ENCODE measurements at regions not wholly inside any gene's neighbourhood (a gene's known extent, or its start where the extent isn't known, plus 50 kb on each side); places are given as distances from the start of the nearest gene placed in this dataset.

DNA sequence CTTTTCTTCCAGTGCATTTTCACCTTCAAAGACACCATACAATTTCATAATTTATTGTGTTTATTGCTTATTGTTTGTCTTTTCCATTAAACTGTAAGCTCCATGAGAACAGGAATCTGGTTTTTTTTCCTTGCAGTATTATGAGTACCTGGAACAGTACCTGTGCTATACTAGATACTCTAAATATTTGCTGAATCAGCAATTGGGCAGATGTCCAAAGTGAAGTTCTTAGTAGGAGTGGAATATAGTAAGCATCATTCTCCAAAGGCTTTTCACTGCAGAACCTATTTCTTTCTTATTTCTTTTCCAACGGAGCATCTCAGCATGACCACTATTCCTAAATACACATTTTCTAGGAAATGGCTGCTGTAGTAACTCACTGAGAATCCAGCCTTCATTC is 269.0 kb upstream of the CCL2 start:
- TF ChIP-seq, protein P1, sequence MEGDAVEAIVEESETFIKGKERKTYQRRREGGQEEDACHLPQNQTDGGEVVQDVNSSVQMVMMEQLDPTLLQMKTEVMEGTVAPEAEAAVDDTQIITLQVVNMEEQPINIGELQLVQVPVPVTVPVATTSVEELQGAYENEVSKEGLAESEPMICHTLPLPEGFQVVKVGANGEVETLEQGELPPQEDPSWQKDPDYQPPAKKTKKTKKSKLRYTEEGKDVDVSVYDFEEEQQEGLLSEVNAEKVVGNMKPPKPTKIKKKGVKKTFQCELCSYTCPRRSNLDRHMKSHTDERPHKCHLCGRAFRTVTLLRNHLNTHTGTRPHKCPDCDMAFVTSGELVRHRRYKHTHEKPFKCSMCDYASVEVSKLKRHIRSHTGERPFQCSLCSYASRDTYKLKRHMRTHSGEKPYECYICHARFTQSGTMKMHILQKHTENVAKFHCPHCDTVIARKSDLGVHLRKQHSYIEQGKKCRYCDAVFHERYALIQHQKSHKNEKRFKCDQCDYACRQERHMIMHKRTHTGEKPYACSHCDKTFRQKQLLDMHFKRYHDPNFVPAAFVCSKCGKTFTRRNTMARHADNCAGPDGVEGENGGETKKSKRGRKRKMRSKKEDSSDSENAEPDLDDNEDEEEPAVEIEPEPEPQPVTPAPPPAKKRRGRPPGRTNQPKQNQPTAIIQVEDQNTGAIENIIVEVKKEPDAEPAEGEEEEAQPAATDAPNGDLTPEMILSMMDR (IDR thresholded peaks at IDR 0.05; ENCODE audit: low read length): no peak
- TF ChIP-seq EZH2 (optimal IDR thresholded peaks at IDR 0.05; ENCODE audit: low read depth, low read length): no peak
- no peak for TF ChIP-seq EZH2phosphoT487 (IDR thresholded peaks at IDR 0.05; ENCODE audit: low read length)

All from MM.1S (cell line).